HCEC 1CT (cell line): ENCODE measurements at regions not wholly inside any gene's neighbourhood (a gene's known extent, or its start where the extent isn't known, plus 50 kb on each side); places are given as distances from the start of the nearest gene placed in this dataset.
"Not testable (repeated sequence)": the region's sequence is repeated elsewhere in the genome, so short reads cannot be mapped to it uniquely, and the experiment has no call there.

Experiments
- DNase-seq: peaks from one replicate; pipeline ENCODE4 v3.0.0-alpha.2; 2017

GRCh38 chr21:17372200-17372599 lies 140.6 kb upstream of the CXADR start:
- no peak for DNase-seq

DNA sequence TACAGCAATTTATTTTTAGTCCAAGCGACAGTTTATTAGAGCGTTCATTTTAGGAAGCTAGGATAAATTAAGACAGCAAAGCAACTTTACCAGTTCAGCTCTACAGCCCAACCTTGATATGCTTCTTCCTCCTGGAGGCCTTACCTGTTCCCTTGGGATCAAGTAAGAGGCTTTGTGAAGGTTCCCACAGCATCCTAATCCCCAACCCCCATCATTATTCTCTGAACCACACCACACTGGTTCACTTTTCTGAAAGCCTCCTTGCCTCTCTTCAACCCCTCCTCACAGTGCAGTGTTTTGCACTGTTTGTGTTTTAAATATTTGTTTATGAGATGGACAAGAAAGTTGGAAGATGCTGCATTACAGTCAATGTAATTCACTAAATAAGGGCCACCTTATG lies 126.3 kb upstream of the CXADR start:
- no peak for DNase-seq

GRCh38 chr21:17387030-17387617 lies 125.7 kb upstream of the CXADR start:
- DNase-seq = peak; percentile 35

GRCh38 chr21:17388226-17388625 lies 124.6 kb upstream of the CXADR start:
- DNase-seq = no peak

GRCh38 chr21:17389311-17389710 lies 123.5 kb upstream of the CXADR start:
- no peak for DNase-seq

DNA sequence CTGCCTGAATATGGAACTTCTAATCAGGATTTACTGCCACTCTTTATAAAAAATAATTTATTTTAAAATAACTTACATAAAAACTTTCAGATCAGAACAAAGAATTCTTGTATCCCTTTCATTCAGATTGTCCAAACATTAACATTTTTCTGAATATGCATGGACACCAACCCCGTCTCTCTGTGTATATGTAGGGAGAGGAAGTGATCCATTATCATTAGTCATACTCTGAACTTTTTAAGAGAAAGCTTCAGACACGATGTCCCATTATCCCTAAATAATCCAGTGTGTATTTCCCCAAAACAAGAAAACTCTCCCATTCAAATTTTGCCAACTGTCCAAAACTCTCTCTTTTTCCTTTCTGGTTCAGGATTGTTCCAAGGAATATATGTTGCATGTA lies 122.3 kb upstream of the CXADR start:
- no peak for DNase-seq

DNA sequence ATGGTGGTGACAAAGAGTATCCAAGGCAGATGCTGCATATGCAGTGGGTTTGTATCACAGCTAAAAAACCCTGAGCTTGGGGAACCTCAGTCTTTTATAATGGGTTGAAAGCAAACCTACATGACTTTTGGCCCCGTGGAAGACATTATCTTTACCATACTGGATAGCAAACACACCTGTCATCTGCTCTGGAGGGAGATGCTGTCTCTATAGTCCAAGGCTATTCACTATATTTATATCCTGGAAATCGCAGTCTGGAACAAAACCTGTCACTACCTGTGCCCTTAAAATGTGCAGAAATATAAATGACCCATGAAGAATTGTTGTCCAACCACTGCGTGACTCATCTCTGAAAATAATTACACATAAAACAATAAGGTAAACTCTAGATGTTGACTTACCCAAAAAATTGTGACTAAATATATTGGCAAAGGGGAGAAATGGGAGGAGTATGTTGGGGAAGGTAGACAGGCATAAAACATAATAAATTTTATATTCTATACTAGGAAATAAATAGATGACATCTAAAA lies 121.0 kb upstream of the CXADR start:
- DNase-seq = no peak

DNA sequence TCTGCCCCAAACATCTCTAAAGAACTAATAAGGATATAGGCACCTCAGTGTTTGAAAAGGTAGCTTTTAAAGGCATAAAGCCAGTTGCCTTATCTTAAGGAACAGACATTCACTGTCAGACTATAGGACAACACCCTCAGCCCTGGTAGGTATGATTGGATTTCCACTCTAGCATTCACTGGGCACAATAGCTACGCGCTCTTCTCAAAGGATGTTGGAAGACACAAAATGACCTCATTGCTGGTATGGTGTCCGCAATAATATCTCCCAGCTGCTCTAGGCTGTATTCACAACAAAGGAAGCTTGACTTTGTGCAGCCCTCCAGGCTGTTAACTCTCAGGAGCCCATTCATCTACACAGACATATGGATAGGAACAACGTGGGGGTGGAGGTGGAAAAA lies 119.4 kb upstream of the CXADR start:
- DNase-seq = no peak

- no peak for DNase-seq
Measured at GRCh38 chr21:17396948-17397347, 115.9 kb upstream of the CXADR start.

- no peak for DNase-seq
Measured at GRCh38 chr21:17397703-17398102, 115.1 kb upstream of the CXADR start.

- not testable (repeated sequence) for DNase-seq
Measured at GRCh38 chr21:17398954-17399353, 113.9 kb upstream of the CXADR start.

- no peak for DNase-seq
Measured at GRCh38 chr21:17402937-17403336, 109.9 kb upstream of the CXADR start.

GRCh38 chr21:17406202-17406601 lies 106.6 kb upstream of the CXADR start:
- DNase-seq = no peak

DNA sequence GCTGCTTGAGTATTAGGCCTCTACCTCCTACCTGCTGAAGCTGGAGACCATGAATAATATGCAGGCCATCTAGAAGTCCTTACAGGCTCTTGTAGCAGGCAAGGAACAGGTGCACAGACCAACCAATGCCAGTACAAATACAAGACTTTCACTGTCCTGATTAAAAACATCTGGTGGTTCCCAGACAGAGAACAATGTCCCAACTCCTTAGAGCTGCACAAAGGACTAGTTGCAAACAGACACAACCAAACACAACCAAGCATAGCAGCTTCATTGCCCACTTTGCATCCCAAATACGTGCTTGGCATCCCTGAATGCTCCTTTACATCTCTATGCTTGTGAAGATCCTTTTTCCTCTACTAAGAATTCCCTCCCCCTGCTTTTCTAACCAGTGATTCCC lies 98.1 kb upstream of the CXADR start:
- DNase-seq = no peak

DNA sequence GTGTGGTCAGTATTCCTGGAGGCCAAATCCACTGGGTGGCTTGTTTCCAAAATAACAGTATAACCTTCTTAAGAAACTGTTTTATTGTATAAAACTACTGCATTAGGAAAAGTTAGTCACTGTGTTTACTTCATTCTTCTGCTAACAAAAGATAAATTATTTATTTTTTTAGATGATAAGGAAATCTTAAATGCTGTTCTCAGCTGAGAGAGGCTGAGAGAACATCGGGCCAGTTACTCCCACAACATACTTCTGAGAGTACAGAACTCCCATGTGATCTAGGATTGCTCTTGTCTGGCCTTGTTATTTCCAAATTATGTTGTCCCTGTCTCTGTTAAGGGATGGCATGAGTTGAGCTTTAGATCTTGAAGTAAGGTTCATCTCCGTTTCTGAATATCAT lies 96.7 kb upstream of the CXADR start:
- no peak for DNase-seq

DNA sequence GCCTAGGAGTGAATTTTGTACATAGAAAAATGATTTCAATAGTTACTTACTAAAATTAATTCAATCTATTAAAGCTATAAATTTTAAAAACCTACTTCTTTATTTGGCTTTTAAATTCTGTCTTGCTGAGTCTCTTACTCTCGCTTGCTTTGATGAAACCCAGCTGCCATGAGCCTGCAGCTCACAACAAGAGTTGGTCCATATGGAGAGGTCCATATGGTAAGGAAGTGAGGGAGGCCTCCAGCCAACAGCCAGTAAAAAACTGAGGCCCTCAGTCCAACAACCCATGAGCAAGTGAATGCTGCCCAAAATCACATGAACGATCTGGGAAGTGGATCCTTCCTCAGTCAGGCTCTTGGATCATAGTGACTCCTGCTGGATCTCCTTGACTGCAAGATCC lies 89.9 kb upstream of the CXADR start:
- no peak for DNase-seq

- DNase-seq = no peak
Measured at GRCh38 chr21:17427157-17427556, 85.7 kb upstream of the CXADR start.

- DNase-seq = no peak
Measured at GRCh38 chr21:17427831-17428483, 84.9 kb upstream of the CXADR start.

DNA sequence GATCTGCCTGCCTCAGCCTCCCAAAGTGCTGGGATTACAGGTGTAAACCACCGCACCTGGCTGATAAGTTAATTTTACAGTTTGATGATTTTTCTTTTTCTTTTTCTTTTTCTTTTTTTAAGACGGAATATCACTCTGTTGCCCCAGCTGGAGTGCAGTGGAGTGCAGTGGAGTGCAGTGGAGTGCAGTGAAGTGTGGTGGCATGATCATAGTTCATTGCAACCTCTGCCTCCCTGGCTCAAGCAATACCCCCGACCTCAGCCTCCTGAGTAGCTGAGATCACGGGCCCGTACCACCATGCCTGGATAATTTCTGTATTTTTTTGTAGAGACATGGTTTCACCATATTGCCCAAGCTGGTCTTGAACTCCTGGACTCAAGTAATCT lies 84.4 kb upstream of the CXADR start:
- no peak for DNase-seq

- DNase-seq = no peak
Measured at GRCh38 chr21:17428980-17429379, 83.9 kb upstream of the CXADR start.

- no peak for DNase-seq
Measured at GRCh38 chr21:17429936-17430335, 82.9 kb upstream of the CXADR start.

- no peak for DNase-seq
Measured at GRCh38 chr21:17432732-17433057, 80.1 kb upstream of the CXADR start.

GRCh38 chr21:17433730-17434129 lies 79.1 kb upstream of the CXADR start:
- DNase-seq = no peak

GRCh38 chr21:17435565-17436543 lies 77.0 kb upstream of the CXADR start:
- no peak for DNase-seq
